ENCODE measurements at regions not wholly inside any gene's neighbourhood (a gene's known extent, or its start where the extent isn't known, plus 50 kb on each side); places are given as distances from the start of the nearest gene placed in this dataset.

GRCh38 chr3:84008623-84009022, 950.2 kb upstream of the CADM2 start:
- TF ChIP-seq CTCF (conservative IDR thresholded peaks at IDR 0.05 in 1 of 2, IDR thresholded peaks at IDR 0.05 in 1 of 2; ENCODE audit: low read depth in 1 of 2, low read length in 2 of 2) = no peak
- no peak for TF ChIP-seq EZH2 (IDR thresholded peaks at IDR 0.05; ENCODE audit: low read length, missing control alignments)

Data from fibroblast of lung (primary cell).